ENCODE measurements at regions not wholly inside any gene's neighbourhood (a gene's known extent, or its start where the extent isn't known, plus 50 kb on each side); places are given as distances from the start of the nearest gene placed in this dataset.

- Histone ChIP-seq H3K4me1 (ENCODE audit: control insufficient read depth, low read length) (no peaks in the 10 kb centered on the region), H3K4me3 (ENCODE audit: low read length) (no peak overlapping the region), H3K27me3 (ENCODE audit: control insufficient read depth, low read length) (0 out of 2 replicates have a peak, but pooled peaks cover 3% of the 10 kb centered on the region), H3K36me3 (ENCODE audit: control insufficient read depth, low read length) (no peaks in the 10 kb centered on the region), H3K27ac (ENCODE audit: low read depth, low read length) (no peak overlapping the region), H4K20me1 (ENCODE audit: control insufficient read depth, insufficient read depth, low read depth, low read length) (no peaks in the 10 kb centered on the region), H3K4me2 (ENCODE audit: low read length) (no peak overlapping the region), H3K9me2 (replicated peaks; ENCODE audit: control insufficient read depth, low read length) (no peaks in the 10 kb centered on the region), H3K79me2 (ENCODE audit: control insufficient read depth, low read length) (no peaks in the 10 kb centered on the region), H3K9me3 (ENCODE audit: control insufficient read depth, insufficient read depth, low read length) (no peaks in the 10 kb centered on the region), H3F3A (ENCODE audit: control insufficient read depth, insufficient read depth) (no peaks in the 10 kb centered on the region)
- no peak for TF ChIP-seq CTCF (IDR thresholded peaks at IDR 0.05; ENCODE audit: low read depth, low read length, poor library complexity, severe bottlenecking)
- no peak for TF ChIP-seq EZH2phosphoT487 (IDR thresholded peaks at IDR 0.05; ENCODE audit: borderline replicate concordance, low read length)
Measured at GRCh38 chr1:60984062-60984799, 98.1 kb upstream of the NFIA start.

- Histone ChIP-seq H3K4me2 (ENCODE audit: low read length) (no peak overlapping the region), H3K4me1 (ENCODE audit: control insufficient read depth, low read length) (no peaks in the 10 kb centered on the region), H4K20me1 (ENCODE audit: control insufficient read depth, insufficient read depth, low read depth, low read length) (no peaks in the 10 kb centered on the region), H3K9me3 (ENCODE audit: control insufficient read depth, insufficient read depth, low read length) (no peaks in the 10 kb centered on the region), H3K27me3 (ENCODE audit: control insufficient read depth, low read length) (0 out of 2 replicates have a peak, but pooled peaks cover 3% of the 10 kb centered on the region), H3K4me3 (ENCODE audit: low read length) (no peak overlapping the region), H3K9me2 (replicated peaks; ENCODE audit: control insufficient read depth, low read length) (no peaks in the 10 kb centered on the region), H3F3A (ENCODE audit: control insufficient read depth, insufficient read depth) (no peaks in the 10 kb centered on the region), H3K36me3 (ENCODE audit: control insufficient read depth, low read length) (no peaks in the 10 kb centered on the region), H3K79me2 (ENCODE audit: control insufficient read depth, low read length) (no peaks in the 10 kb centered on the region), H3K27ac (ENCODE audit: low read depth, low read length) (no peak overlapping the region)
- TF ChIP-seq EZH2phosphoT487 (IDR thresholded peaks at IDR 0.05; ENCODE audit: borderline replicate concordance, low read length), result no peak
- TF ChIP-seq CTCF (IDR thresholded peaks at IDR 0.05; ENCODE audit: low read depth, low read length, poor library complexity, severe bottlenecking), result no peak
Measured at GRCh38 chr1:60983701-60984061, 98.7 kb upstream of the NFIA start.

GRCh38 chr1:60982539-60982938 is 99.8 kb upstream of the NFIA start:
- Histone ChIP-seq H3K27ac (ENCODE audit: low read depth, low read length) (no peak overlapping the region), H4K20me1 (ENCODE audit: control insufficient read depth, insufficient read depth, low read depth, low read length) (no peaks in the 10 kb centered on the region), H3K79me2 (ENCODE audit: control insufficient read depth, low read length) (no peaks in the 10 kb centered on the region), H3K4me2 (ENCODE audit: low read length) (no peak overlapping the region), H3K27me3 (ENCODE audit: control insufficient read depth, low read length) (0 out of 2 replicates have a peak, but pooled peaks cover 3% of the 10 kb centered on the region), H3K36me3 (ENCODE audit: control insufficient read depth, low read length) (no peaks in the 10 kb centered on the region), H3K9me2 (replicated peaks; ENCODE audit: control insufficient read depth, low read length) (no peaks in the 10 kb centered on the region), H3K4me1 (ENCODE audit: control insufficient read depth, low read length) (no peaks in the 10 kb centered on the region), H3K4me3 (ENCODE audit: low read length) (no peak overlapping the region), H3F3A (ENCODE audit: control insufficient read depth, insufficient read depth) (no peaks in the 10 kb centered on the region), H3K9me3 (ENCODE audit: control insufficient read depth, insufficient read depth, low read length) (no peaks in the 10 kb centered on the region)
- no peak for TF ChIP-seq EZH2phosphoT487 (IDR thresholded peaks at IDR 0.05; ENCODE audit: borderline replicate concordance, low read length)
- no peak for TF ChIP-seq CTCF (IDR thresholded peaks at IDR 0.05; ENCODE audit: low read depth, low read length, poor library complexity, severe bottlenecking)

Data from DOHH2 (cell line).